Smooth muscle cell (in vitro differentiated cells): ENCODE measurements at regions not wholly inside any gene's neighbourhood (a gene's known extent, or its start where the extent isn't known, plus 50 kb on each side); places are given as distances from the start of the nearest gene placed in this dataset.

ENCODE experiments used
- DNase-seq: peaks from one replicate; lab custom pipeline; 2025; ENCODE audit not compliant: unreplicated experiment; lab: John Stamatoyannopoulos, UW
- H2AFZ ChIP-seq: fragments of 200-600 bp; sonication (generic); 2 replicates; pipeline ENCODE4 v1.6.0; 2016; ENCODE audit warnings: antibody characterized with exemption, low read depth, mild to moderate bottlenecking
- H3F3A ChIP-seq: fragments of 200-600 bp; sonication (generic); 2 replicates; pipeline ENCODE4 v1.6.0; 2017; ENCODE audit warnings: antibody characterized with exemption, low read depth
- H3K27ac ChIP-seq: fragments of 200-600 bp; sonication (generic); 2 replicates; pipeline ENCODE4 v1.5.1; 2016; ENCODE audit warnings: low read depth, mild to moderate bottlenecking
- H3K27me3 ChIP-seq: fragments of 200-600 bp; sonication (generic); 2 replicates; pipeline ENCODE4 v1.6.1; 2016; ENCODE audit warnings: low read depth, mild to moderate bottlenecking
- H3K36me3 ChIP-seq: fragments of 200-600 bp; sonication (generic); 2 replicates; pipeline ENCODE4 v1.5.1; 2016; ENCODE audit warnings: low read depth
- H3K4me1 ChIP-seq: fragments of 200-600 bp; sonication (generic); 2 replicates; pipeline ENCODE4 v1.5.1; 2016; ENCODE audit warnings: low read depth
- H3K4me2 ChIP-seq: fragments of 200-600 bp; sonication (generic); 2 replicates; pipeline ENCODE4 v1.6.0; 2016; ENCODE audit warnings: mild to moderate bottlenecking
- H3K4me3 ChIP-seq: fragments of 200-600 bp; sonication (generic); 2 replicates; pipeline ENCODE4 v1.5.1; 2016; ENCODE audit warnings: mild to moderate bottlenecking
- H3K79me2 ChIP-seq: fragments of 200-600 bp; sonication (generic); 2 replicates; pipeline ENCODE4 v1.6.0; 2016; ENCODE audit warnings: low read depth, mild to moderate bottlenecking
- H3K9ac ChIP-seq: fragments of 200-600 bp; sonication (generic); 2 replicates; pipeline ENCODE4 v1.6.0; 2016; ENCODE audit warnings: low read depth
- H3K9me3 ChIP-seq: fragments of 200-600 bp; sonication (generic); replicated peaks from 2 replicates; pipeline ENCODE4 v1.5.1; 2016; ENCODE audit warnings: low read depth
- H4K20me1 ChIP-seq: fragments of 200-600 bp; sonication (generic); 2 replicates; pipeline ENCODE4 v1.6.0; 2016; ENCODE audit warnings: low read depth
- CTCF ChIP-seq: fragments of 200-600 bp; sonication (generic); IDR thresholded peaks from 2 replicates; pipeline ENCODE4 v1.5.1; 2017; ENCODE audit warnings: borderline replicate concordance, mild to moderate bottlenecking, antibody characterized with exemption; ENCODE audit not compliant: insufficient read depth, poor library complexity, severe bottlenecking
- WGBS: methylation state at CpG from one replicate; pipeline ENCODE4 v1.1.7; 2016; ENCODE audit warnings: low lambda C conversion rate; 5-methylcytosine and 5-hydroxymethylcytosine counted together

- no peaks in the 10 kb centered on the region for H4K20me1 ChIP-seq
- no peak overlapping the region for H3K9ac ChIP-seq
- H3K9me3 ChIP-seq, result no peaks in the 10 kb centered on the region
- H3K4me1 ChIP-seq, result peaks cover 16% of the 10 kb centered on the region
- H3K4me2 ChIP-seq, result peak overlapping the region; percentile 36
- H3K27ac ChIP-seq, result peak overlapping the region; percentile 68
- no peak overlapping the region for H2AFZ ChIP-seq
- H3K27me3 ChIP-seq, result no peaks in the 10 kb centered on the region
- no peaks in the 10 kb centered on the region for H3F3A ChIP-seq
- no peaks in the 10 kb centered on the region for H3K79me2 ChIP-seq
- H3K36me3 ChIP-seq, result no peaks in the 10 kb centered on the region
- no peak for DNase-seq
- no peak overlapping the region for H3K4me3 ChIP-seq
- TF ChIP-seq CTCF, result no peak
- WGBS, result 76% methylated on average over 8 of the region's 8 CpGs
These were observed 347.9 kb upstream of the NCAM1 start for GRCh38 chr11:112613051-112613972.

- no peak overlapping the region for H3K9ac ChIP-seq
- no peaks in the 10 kb centered on the region for H3K79me2 ChIP-seq
- no peaks in the 10 kb centered on the region for H3K27me3 ChIP-seq
- TF ChIP-seq CTCF, result no peak
- peak overlapping the region; percentile 68 for H3K27ac ChIP-seq
- no peaks in the 10 kb centered on the region for H3K9me3 ChIP-seq
- no peaks in the 10 kb centered on the region for H4K20me1 ChIP-seq
- H3K4me3 ChIP-seq, result no peak overlapping the region
- WGBS, result 64% methylated on average over 1 of the region's 1 CpG
- H2AFZ ChIP-seq, result no peak overlapping the region
- no peak overlapping the region for H3K4me2 ChIP-seq
- no peaks in the 10 kb centered on the region for H3F3A ChIP-seq
- H3K36me3 ChIP-seq, result no peaks in the 10 kb centered on the region
- H3K4me1 ChIP-seq, result peaks cover 16% of the 10 kb centered on the region
- no peak for DNase-seq
These were observed 346.6 kb upstream of the NCAM1 start for GRCh38 chr11:112614605-112615004.

- Histone ChIP-seq H3K79me2 (no peaks in the 10 kb centered on the region), H3K9ac (no peak overlapping the region), H3K9me3 (no peaks in the 10 kb centered on the region), H3K27me3 (no peaks in the 10 kb centered on the region), H3K4me1 (peaks cover 16% of the 10 kb centered on the region), H3K27ac (no peak overlapping the region), H3K36me3 (no peaks in the 10 kb centered on the region), H2AFZ (no peak overlapping the region), H3K4me2 (no peak overlapping the region), H4K20me1 (no peaks in the 10 kb centered on the region), H3K4me3 (no peak overlapping the region), H3F3A (no peaks in the 10 kb centered on the region)
- no peak for DNase-seq
- no peak for TF ChIP-seq CTCF
These were observed 346.0 kb upstream of the NCAM1 start for GRCh38 chr11:112615238-112615637.

GRCh38 chr11:112615891-112616290 is 345.3 kb upstream of the NCAM1 start:
- Histone ChIP-seq H3K4me3 (no peak overlapping the region), H3K9ac (no peak overlapping the region), H3K79me2 (no peaks in the 10 kb centered on the region), H3K9me3 (no peaks in the 10 kb centered on the region), H3K4me1 (peaks cover 16% of the 10 kb centered on the region), H3K36me3 (no peaks in the 10 kb centered on the region), H4K20me1 (no peaks in the 10 kb centered on the region), H3K27ac (no peak overlapping the region), H2AFZ (no peak overlapping the region), H3K4me2 (no peak overlapping the region), H3K27me3 (no peaks in the 10 kb centered on the region), H3F3A (no peaks in the 10 kb centered on the region)
- no peak for TF ChIP-seq CTCF
- DNase-seq, result no peak
